ELR (cell line): ENCODE measurements at regions not wholly inside any gene's neighbourhood (a gene's known extent, or its start where the extent isn't known, plus 50 kb on each side); places are given as distances from the start of the nearest gene placed in this dataset.

ENCODE experiments used
- DNase-seq: peaks from one replicate; pipeline ENCODE4 v3.0.0-alpha.2; 2015; ENCODE audit warnings: low read depth

GRCh38 chr9:13487071-13487470 lies 207.6 kb upstream of the MPDZ start:
- no peak for DNase-seq

DNA sequence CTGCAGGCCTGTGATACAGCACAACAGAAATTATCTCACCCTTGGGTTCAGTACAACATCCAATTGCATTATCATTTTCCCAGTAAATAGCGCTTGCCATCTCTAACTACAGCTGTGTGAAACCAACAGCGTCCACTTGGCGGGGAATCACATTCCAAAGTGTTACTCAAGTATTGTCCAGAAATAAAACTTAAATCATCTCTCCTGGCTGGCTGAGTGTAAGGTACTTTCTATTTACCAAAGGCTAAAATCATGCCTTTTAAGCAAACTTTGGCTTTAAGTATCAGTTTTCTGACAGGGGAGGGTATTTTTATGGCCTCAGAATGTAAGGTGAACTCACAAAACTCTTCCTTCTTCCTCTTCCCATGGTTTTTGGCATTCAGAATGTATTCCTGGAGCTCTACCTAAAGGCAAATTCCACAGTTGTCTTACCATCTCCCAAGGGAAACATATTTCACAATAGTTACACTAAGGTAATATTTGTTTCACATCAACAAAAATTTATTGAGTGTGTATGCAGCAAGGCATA lies 205.6 kb upstream of the MPDZ start:
- no peak for DNase-seq

DNA sequence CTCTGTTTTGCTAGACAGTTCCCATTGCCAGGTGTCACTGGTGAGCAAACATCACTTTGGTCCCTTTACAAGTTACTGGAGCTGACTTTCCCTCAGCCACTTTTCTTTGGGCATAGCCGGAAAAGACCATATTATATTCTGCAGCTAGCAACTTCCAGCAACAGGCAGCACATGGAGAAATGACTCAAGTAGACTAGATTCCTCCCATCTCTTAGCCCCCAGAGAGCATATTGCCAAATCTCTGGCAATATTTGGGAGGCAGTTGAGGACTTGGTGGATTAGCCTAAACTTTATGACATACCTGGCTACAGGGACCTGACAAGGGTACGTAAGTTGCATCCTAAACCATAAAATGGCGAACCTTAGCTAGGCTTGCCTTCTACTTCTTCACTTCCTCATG lies 204.7 kb upstream of the MPDZ start:
- no peak for DNase-seq

DNA sequence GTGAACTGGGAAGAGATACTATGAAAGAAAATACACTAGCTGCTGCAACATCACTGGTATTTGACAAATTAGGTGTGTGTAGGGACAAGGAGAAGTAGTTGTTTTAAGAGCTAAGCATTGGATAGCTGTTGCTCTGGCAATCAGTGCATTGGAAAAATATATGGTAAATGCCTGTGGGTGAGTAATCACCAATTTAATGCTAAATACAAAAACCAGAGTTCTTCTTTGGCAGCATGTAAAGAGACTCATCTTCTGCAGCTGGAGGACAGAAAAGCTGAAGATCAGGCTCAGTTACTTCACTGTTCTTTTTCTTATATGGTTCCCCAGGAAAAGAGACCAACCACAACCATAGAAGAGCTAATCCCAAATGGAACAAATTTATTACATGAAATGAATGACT lies 201.8 kb upstream of the MPDZ start:
- no peak for DNase-seq

DNA sequence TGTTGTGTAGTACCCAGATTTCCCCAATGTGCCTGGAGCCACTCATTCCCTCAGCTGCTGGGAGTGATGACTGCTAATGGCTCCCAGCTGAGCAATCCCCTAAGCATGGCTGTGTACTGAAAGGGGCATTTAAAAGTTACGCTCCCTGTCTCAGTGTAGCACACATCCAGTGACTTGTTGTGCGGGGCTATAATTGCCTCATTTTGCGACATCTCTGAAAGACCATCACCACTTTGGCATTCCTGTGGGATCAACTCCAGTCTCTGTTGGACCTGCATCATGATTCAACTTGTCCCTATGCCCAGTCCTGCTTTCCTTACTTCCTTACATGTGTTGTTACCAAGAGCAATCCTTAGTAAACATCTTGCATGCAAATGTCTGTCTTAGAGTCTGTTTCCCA lies 201.2 kb upstream of the MPDZ start:
- DNase-seq, result no peak

DNA sequence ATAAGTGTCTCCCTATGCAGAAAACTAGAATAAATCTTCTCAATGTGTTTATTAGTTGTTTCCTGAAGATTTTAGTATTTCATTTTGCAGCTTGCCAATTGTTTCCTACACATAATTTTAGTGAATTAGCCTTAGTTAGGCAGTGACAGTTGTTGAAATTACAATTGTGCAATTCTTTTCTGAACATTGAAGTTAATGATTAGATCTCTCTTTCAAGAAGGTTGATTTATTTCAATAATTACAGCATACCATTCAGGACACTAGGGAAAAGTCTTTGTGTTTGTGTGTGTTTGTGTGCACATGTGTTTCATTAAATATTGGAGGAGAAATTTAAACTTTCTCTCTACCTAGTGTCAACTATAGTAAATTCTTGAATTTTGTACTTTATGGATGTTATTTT lies 199.6 kb upstream of the MPDZ start:
- no peak for DNase-seq

DNA sequence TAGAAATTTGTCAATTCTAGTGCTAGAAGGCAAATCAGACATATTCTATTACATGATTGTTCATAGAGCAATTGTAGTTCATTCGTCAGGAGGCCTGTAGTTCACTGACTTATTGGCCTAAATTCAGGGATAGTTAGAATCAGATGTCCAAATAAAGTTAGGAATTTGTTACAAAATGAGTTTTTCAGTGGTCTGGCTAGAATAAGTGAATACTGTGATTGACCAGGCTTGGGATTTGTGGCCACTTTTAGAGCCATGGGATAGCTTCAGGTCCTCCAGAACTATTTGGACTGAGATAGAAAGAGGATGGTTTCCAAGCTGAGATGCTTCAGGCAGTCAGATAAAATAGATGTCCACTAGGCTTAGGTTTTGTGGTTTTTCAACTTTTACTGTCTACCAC lies 199.1 kb upstream of the MPDZ start:
- DNase-seq, result no peak

DNA sequence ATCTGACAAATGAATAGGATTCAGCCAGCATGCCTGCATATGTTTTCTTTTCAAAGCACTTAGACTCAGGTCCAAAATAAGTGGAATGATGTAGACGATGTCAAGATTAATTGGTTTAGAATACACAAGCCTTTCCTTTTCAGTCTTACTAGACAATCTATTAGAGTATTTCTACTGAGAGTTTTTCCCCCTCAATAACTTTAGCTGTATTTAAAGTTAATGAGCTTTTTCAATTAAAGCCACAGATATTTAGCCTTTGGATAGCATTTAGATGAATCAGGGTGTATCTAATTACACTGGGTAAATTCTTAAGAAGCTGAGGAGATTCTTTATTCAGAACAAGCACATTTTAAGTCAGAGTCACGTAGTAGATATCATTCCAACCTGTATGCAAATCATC lies 198.7 kb upstream of the MPDZ start:
- no peak for DNase-seq

DNA sequence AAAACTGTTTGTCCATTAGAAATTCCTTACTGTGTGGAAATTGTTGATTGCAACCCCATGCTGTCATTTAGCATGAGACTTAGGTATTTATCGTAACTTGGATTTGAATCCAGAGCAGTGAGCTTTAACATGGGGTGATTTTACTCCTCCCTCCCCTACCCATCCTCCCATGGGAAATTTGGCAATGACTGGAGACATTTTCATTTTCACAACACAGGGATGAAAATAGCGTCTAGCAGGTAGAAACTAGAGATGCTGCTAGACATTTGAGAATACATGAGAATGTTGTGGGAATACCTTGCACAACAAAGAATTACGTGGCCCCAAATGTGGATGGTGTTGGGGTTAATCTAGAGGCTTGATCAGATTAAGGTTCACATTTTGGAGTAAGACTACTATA lies 191.3 kb upstream of the MPDZ start:
- DNase-seq, result no peak

- no peak for DNase-seq
These were observed 187.7 kb upstream of the MPDZ start for GRCh38 chr9:13467157-13467556.

DNA sequence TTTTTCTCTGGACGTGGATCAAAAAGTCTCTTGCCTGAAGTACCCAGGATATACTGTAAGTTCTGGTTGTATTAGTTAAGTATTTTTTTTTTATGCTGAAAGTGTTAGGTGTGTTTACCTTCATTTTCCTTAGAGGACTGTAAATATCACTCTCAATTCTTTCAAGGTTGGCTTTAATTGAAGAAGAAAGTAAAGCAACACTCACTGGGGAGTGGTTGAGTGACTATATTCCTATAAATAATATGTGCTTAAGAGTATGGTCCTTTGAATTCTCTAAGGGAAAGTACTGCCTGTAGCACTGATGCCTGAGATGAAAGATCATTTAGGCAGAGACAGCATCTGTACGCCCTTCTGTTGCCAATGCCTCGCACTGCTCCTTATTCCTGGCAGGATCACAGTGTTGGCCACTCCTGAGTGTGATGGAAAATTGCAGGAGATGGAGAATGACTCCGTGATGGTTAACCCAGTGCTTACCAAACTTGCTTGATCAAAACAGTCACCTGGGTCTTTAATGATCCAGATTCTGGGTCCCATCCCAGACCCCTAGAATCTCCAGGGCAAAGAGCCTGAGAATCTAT lies 182.0 kb upstream of the MPDZ start:
- no peak for DNase-seq

- peak; percentile 2 for DNase-seq
These were observed 179.6 kb upstream of the MPDZ start for GRCh38 chr9:13459071-13459470.

DNA sequence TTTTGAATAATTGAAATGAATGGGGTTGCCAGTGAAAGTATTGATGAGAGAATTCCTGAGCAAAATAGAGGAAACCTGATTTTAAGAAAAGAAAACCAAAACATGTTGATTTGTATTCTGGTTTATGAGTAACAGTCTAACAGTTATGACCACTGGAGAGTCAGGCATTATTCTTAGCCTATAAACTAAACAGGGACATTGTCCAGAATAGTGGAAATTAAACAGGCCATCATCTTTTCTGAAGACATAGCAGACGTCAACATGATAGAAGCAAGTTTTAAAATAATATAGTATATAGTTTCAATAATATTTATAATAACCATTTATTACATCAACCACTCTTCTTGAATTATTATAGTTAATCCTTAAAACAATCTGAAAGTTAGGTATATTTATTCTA lies 178.3 kb upstream of the MPDZ start:
- DNase-seq, result no peak

- no peak for DNase-seq
These were observed 171.2 kb upstream of the MPDZ start for GRCh38 chr9:13450723-13451122.

DNA sequence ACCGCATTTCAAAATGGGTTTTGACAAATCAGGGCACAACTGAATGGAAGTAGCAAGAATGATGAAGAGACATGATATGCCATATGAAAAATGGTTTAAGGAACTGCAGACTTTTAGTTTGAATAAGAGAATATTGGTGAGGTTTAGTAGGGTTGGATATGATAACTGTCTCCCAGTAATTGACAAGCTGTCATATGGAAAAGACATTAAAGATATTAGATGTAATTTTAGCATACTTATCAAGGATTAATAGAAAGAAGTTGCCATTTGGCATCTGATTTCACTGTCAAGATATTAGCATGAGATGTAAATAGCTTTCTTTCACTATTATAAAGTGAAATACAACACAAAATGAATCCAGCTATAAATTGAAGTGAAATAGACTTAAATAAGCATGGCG lies 169.0 kb upstream of the MPDZ start:
- DNase-seq, result no peak

GRCh38 chr9:13447843-13448422 lies 168.4 kb upstream of the MPDZ start:
- DNase-seq, result no peak

DNA sequence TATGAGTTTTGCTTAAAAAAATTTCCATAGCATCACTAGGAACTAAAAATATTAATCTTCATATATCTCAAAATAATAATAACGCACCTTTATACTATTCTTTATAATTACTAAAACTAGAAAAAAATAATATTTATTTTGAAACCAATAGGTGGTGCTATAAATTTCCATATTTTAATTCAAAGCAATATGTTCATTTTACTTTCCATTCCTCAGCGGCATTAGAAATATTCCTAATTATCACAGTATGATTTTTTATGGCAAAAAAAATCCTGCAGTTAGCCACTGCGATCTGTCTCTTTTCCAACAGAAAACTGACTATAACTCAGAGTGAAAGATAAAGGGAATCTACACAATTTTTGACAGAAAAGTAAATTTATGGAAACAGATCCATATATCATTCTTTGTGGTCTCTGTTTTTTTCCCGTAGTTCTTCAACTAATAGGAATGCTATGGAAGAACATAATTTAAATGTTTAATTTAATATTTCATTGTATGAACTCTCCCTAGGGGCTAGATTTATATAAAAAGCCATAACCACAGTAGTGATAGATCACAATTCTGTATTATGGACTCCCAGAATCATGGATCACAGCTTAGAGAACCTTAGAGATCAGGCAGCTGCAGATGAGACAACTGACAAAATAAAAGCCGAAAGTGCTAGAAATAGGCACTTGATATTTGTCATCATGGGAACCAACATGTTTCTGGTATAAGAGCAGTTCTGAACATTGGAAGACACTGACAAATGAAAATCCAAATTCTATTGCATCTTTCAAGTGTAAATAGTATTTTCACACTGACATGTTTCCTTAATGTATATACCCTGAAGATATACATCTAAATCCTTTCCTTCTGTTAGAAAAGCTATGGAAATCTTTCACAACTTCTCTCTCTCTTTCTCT lies 167.7 kb upstream of the MPDZ start:
- peak; percentile 2 for DNase-seq

DNA sequence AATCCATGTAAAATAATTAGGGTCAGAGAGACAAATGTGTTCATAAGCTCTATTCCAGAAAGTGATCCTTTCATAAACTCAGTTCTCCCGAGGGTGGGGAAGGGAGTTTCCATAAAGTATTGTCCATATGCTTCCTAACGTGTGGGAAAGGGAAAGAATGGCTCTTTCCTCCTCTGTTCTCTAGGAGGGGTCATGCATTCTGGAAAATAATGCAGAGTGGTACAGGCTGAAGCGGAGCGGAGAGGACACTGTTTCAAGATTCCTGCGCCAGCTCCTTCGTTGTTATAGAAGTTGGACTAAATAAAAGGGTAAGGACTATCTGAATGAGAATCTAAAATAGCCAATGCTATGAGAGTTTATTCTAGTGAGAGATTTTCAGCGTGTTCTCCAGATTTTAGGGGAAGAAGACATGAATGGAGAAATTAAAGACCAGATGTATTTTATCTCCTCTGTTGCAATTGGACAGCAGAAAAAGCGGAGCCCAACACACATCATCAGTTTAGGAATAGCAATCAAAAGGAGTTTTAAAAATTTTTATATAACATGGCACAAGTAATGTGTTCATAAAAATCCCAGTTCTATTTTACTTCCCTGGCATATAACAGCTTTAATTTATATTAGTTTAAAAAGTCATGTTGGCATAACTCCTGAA lies 166.9 kb upstream of the MPDZ start:
- no peak for DNase-seq

GRCh38 chr9:13445103-13445500 lies 165.6 kb upstream of the MPDZ start:
- DNase-seq, result no peak

GRCh38 chr9:13444245-13445102 lies 165.0 kb upstream of the MPDZ start:
- no peak for DNase-seq

GRCh38 chr9:13443346-13444244 lies 164.1 kb upstream of the MPDZ start:
- no peak for DNase-seq
